ENCODE measurements at regions not wholly inside any gene's neighbourhood (a gene's known extent, or its start where the extent isn't known, plus 50 kb on each side); places are given as distances from the start of the nearest gene placed in this dataset.

- no peak for TF ChIP-seq CTCF (IDR thresholded peaks at IDR 0.05; ENCODE audit: insufficient read depth, low read length, poor library complexity, severe bottlenecking)
- Histone ChIP-seq H3K36me3 (ENCODE audit: control insufficient read depth, insufficient read depth, low read length) (no peaks in the 10 kb centered on the region), H3K4me3 (ENCODE audit: low read depth, low read length) (no peak overlapping the region), H3K27me3 (ENCODE audit: control insufficient read depth, insufficient read depth, low read length) (no peaks in the 10 kb centered on the region)
- DNase-seq (ENCODE audit: low read depth), result no peak
Measured at GRCh38 chr18:57929922-57930321, 114.1 kb upstream of the NEDD4L start.

DNA sequence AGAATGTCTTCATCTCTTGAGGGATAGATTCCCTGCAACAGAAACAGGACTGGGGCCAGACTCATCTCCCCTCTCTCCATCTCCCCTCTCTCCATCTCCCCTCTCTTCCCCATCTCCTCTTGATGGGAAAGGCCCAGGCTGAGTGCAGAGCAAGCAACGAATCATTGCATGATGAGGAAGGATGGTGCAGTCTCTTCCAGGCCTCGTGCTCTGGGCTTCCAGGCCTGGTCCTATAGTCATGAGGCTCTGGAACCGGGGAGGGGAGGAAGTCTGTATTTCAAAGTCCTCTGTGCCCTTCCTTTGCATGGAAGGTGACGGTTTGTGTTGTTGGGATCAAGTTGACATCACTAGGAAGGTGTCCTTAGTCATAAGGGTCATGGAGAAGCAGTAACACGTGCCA is 115.6 kb upstream of the NEDD4L start:
- no peak for DNase-seq (ENCODE audit: low read depth)
- Histone ChIP-seq H3K36me3 (ENCODE audit: control insufficient read depth, insufficient read depth, low read length) (no peaks in the 10 kb centered on the region), H3K27me3 (ENCODE audit: control insufficient read depth, insufficient read depth, low read length) (no peaks in the 10 kb centered on the region), H3K4me3 (ENCODE audit: low read depth, low read length) (no peak overlapping the region)
- no peak for TF ChIP-seq CTCF (IDR thresholded peaks at IDR 0.05; ENCODE audit: insufficient read depth, low read length, poor library complexity, severe bottlenecking)

- no peak for TF ChIP-seq CTCF (IDR thresholded peaks at IDR 0.05; ENCODE audit: insufficient read depth, low read length, poor library complexity, severe bottlenecking)
- Histone ChIP-seq H3K4me3 (ENCODE audit: low read depth, low read length) (no peak overlapping the region), H3K27me3 (ENCODE audit: control insufficient read depth, insufficient read depth, low read length) (no peaks in the 10 kb centered on the region), H3K36me3 (ENCODE audit: control insufficient read depth, insufficient read depth, low read length) (no peaks in the 10 kb centered on the region)
- DNase-seq (ENCODE audit: low read depth), result no peak
Measured at GRCh38 chr18:57927511-57927910, 116.5 kb upstream of the NEDD4L start.

DNA sequence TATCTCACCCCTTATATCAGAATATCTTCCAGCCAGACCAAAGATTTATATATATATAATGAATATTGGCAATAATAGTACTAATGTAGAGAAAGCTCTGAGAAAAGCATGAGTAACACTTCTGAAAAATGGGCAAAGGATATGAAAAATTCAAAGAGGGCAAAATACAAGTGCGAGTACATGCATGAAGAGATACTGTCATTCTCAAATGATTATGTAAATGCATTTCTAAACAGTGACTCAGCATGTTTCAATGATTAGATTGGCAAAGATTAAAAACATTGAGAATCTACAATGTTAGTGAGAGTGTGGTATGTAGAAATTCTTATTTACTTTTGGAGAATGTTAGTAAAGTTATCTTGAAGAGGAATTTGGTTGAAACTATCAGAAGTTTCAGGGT is 118.3 kb upstream of the NEDD4L start:
- no peaks in the 10 kb centered on the region for H3K36me3 ChIP-seq (ENCODE audit: control insufficient read depth, insufficient read depth, low read length)
- no peak for DNase-seq (ENCODE audit: low read depth)
- H3K4me3 ChIP-seq (ENCODE audit: low read depth, low read length), result no peak overlapping the region
- no peak for TF ChIP-seq CTCF (IDR thresholded peaks at IDR 0.05; ENCODE audit: insufficient read depth, low read length, poor library complexity, severe bottlenecking)
- no peaks in the 10 kb centered on the region for H3K27me3 ChIP-seq (ENCODE audit: control insufficient read depth, insufficient read depth, low read length)

- DNase-seq (ENCODE audit: low read depth), result no peak
- Histone ChIP-seq H3K4me3 (ENCODE audit: low read depth, low read length) (no peak overlapping the region), H3K36me3 (ENCODE audit: control insufficient read depth, insufficient read depth, low read length) (no peaks in the 10 kb centered on the region), H3K27me3 (ENCODE audit: control insufficient read depth, insufficient read depth, low read length) (no peaks in the 10 kb centered on the region)
- no peak for TF ChIP-seq CTCF (IDR thresholded peaks at IDR 0.05; ENCODE audit: insufficient read depth, low read length, poor library complexity, severe bottlenecking)
Measured at GRCh38 chr18:57923611-57924010, 120.4 kb upstream of the NEDD4L start.

DNA sequence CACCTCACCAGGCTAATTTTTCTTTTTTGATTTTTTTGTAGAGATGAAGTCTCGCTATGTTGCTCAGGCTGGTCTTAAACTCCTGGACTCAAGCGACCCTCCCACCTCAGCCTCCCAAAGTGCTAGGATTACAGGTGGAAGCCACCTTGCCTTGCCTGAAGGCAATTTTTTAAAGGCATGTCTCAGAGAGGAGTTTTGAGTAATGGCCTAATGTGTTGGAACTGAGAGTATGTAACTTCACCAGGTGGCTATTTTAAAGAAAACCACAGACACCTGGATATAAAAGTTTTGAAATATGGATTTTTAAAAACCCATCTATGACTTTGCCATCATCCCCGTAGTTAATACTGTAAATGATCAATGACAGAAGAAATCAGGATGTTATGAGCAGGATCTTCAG is 119.8 kb upstream of the ATP8B1 start:
- no peak for DNase-seq (ENCODE audit: low read depth)
- TF ChIP-seq CTCF (IDR thresholded peaks at IDR 0.05; ENCODE audit: insufficient read depth, low read length, poor library complexity, severe bottlenecking), result no peak
- Histone ChIP-seq H3K4me3 (ENCODE audit: low read depth, low read length) (no peak overlapping the region), H3K36me3 (ENCODE audit: control insufficient read depth, insufficient read depth, low read length) (no peaks in the 10 kb centered on the region), H3K27me3 (ENCODE audit: control insufficient read depth, insufficient read depth, low read length) (no peaks in the 10 kb centered on the region)

Data from kidney epithelial cell (primary cell).